GM12865 (cell line): ENCODE measurements at regions not wholly inside any gene's neighbourhood (a gene's known extent, or its start where the extent isn't known, plus 50 kb on each side); places are given as distances from the start of the nearest gene placed in this dataset.

Source experiments
- DNase-seq: peaks from one replicate; pipeline ENCODE4 v3.0.0; 2010; ENCODE audit warnings: low read depth
- H3K4me3 ChIP-seq: 2 replicates; pipeline ENCODE4 v1.5.1; 2011; ENCODE audit warnings: mild to moderate bottlenecking, low read depth, low read length, control low read depth
- TF ChIP-seq, protein P1 (sequence below): IDR thresholded peaks from 2 replicates; pipeline ENCODE4 v1.5.1; 2011; ENCODE audit warnings: low read length, control low read depth, low read depth, inconsistent platforms; ENCODE audit not compliant: insufficient read depth; ENCODE audit errors: missing control alignments

GRCh38 chr9:24460781-24461180, 84.9 kb downstream of the IZUMO3 start:
- TF ChIP-seq, protein P1, sequence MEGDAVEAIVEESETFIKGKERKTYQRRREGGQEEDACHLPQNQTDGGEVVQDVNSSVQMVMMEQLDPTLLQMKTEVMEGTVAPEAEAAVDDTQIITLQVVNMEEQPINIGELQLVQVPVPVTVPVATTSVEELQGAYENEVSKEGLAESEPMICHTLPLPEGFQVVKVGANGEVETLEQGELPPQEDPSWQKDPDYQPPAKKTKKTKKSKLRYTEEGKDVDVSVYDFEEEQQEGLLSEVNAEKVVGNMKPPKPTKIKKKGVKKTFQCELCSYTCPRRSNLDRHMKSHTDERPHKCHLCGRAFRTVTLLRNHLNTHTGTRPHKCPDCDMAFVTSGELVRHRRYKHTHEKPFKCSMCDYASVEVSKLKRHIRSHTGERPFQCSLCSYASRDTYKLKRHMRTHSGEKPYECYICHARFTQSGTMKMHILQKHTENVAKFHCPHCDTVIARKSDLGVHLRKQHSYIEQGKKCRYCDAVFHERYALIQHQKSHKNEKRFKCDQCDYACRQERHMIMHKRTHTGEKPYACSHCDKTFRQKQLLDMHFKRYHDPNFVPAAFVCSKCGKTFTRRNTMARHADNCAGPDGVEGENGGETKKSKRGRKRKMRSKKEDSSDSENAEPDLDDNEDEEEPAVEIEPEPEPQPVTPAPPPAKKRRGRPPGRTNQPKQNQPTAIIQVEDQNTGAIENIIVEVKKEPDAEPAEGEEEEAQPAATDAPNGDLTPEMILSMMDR, result no peak
- H3K4me3 ChIP-seq, result no peak overlapping the region
- DNase-seq, result no peak

- TF ChIP-seq, protein P1, result no peak
- no peak overlapping the region for H3K4me3 ChIP-seq
- DNase-seq, result no peak
Observed at GRCh38 chr9:24459953-24460352, 85.7 kb downstream of the IZUMO3 start.

GRCh38 chr9:24451346-24451745, 94.4 kb downstream of the IZUMO3 start:
- no peak overlapping the region for H3K4me3 ChIP-seq
- TF ChIP-seq, protein P1, result no peak
- no peak for DNase-seq

DNA sequence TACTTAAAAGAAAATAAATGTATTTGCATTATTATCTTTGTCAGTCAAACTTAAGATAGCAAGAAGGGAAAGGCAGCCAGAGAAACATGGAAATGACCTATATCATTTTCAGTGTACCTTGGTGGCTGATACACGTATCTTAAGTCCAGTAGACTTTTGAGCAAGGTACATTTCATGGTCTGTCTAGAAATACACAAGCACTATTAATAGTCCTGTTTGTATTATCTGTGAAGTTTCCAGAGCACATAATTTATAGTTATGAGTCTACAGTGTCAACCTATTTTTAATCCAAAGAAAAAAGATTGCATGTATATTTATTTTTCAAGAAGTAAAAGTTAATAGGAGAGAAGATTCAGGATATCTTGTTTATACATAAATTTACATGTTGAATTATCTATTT, 95.7 kb downstream of the IZUMO3 start:
- no peak overlapping the region for H3K4me3 ChIP-seq
- DNase-seq, result no peak
- TF ChIP-seq, protein P1, result no peak

DNA sequence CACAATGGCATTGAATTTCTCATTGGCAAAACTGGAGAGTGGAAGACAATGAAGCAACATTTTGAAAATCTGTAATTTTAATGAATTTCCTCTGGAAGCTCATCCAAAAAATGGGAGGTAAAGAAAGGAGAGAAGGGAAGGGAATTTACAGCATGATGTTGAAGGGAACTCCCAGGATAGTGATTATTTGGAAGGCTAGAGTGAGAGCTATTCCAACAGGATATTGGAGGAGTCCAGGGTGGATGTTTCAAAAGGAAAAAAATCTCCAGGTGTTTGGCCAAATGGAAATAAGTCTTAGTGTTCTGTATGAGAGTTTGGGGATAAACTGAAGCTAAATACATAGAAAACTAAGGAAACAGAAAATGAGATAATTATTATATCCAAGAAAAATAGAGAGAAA, 106.2 kb downstream of the IZUMO3 start:
- TF ChIP-seq, protein P1, result no peak
- no peak overlapping the region for H3K4me3 ChIP-seq

DNA sequence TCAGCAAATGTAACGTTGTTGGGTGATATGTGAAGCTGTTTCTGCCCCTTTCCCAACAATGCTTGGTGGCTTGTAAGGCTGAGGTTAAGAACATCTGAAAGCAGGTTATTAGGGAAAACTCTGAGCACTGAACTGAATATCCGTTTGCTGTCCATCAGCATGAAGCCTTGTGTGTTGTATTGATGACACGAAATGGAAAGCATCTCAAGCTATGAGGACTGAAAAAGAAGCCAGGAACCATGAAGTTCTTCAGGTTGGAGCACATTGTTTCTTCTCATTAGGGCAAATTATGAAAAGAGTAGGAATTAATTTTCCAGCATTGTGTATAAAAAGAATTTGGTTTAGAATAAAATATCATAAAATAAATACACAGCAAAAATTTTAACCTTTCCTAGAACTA, 106.8 kb downstream of the IZUMO3 start:
- TF ChIP-seq, protein P1, result no peak
- H3K4me3 ChIP-seq, result no peak overlapping the region
- no peak for DNase-seq

More for the DNA sequence above, 106.2 kb downstream of the IZUMO3 start:
- DNase-seq, result no peak

DNA sequence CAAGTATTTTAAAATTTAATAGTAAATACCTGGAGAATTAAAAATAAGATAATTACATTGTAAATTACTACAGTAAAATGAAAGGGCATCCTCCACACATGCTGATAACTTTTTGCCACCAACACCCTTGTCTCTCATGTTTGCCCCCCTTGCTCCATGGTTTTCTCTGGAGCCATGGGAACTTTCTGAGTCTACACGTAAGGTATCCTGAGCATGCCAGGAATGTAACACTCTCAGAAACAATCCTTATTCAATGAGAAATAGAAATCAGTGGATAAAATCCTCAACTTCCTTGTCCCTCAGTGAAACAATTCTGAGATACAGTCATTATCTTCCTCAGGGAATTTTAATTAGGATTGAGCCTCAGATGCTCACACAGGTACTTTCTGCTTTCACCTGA, 108.9 kb downstream of the IZUMO3 start:
- no peak overlapping the region for H3K4me3 ChIP-seq
- DNase-seq, result no peak
- TF ChIP-seq, protein P1, result no peak
